GM18511 (cell line): ENCODE measurements at regions not wholly inside any gene's neighbourhood (a gene's known extent, or its start where the extent isn't known, plus 50 kb on each side); places are given as distances from the start of the nearest gene placed in this dataset.

Source experiments
- ATAC-seq: cut with Tn5 transposase; IDR thresholded peaks from one replicate; pipeline ENCODE4 v1.9.1; 2021; ENCODE audit warnings: mild to moderate bottlenecking, moderate library complexity; ENCODE audit not compliant: unreplicated experiment

DNA sequence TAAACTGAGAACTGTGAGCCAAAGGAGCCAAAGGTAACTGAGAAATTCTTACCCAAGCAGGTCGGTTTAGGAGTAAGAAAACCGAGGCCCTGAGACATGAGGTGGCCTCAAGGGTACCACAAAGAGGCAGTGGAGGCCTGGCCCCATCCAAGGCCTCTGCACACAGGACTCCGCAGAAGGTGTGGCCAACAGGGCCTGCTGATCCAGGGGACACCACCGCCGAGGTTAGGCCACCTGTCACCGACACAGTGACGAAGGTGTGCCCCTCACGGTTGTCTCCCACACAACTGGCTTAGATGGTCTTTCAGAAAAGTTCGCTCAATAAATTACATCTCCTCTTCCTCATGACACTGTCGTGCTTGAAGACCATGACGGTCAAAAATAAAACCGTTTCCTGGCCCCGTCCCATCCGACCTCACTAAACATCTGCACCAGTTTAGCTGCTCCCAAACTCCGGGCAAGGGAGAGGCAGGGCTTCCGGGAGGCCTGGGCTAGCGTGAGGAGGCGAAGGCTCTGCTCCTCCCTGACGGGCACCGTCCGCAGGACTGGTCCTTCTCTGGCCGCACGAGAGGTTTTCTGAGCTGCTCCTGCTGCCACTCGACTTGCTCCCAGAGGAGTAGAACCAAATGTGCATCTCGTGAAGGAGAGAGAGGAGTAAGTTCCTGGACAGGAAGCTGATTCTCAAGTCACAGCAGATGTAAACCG, 442.0 kb downstream of the EIPR1 start:
- ATAC-seq = no peak

GRCh38 chr2:2933426-2933825, 444.2 kb downstream of the EIPR1 start:
- no peak for ATAC-seq

DNA sequence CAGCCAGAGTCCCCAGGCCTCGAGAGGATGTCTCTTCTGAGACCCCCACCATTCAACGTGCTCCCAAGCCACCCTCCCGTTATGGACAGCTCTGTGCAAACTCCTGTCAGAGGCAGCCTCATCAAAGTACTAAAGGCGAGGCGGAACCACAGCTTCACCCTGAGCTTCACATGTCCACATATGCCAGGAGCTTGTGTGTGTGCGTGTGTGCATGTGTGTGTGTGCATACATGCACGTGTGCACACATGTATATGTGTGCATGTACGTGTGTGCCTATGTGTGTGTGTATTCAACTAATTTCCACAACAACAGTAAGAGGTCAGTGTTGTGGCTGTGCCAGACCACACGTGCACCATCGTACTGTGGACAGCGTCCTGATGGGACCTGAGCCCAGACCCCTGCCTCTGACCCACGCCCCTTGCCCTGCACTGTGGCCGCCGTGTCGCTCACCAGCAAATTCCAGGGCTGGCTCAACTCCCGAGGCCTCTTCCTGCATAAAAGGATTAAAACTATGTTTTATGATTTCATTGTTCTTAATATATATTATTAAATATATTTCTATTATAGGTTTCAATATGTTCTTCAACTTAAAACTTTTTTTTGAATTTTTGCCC, 444.8 kb downstream of the EIPR1 start:
- no peak for ATAC-seq

- no peak for ATAC-seq
These were observed 445.4 kb downstream of the EIPR1 start for GRCh38 chr2:2932189-2932588.

GRCh38 chr2:2931318-2932075, 446.1 kb downstream of the EIPR1 start:
- no peak for ATAC-seq

GRCh38 chr2:2930841-2931240, 446.8 kb downstream of the EIPR1 start:
- no peak for ATAC-seq

DNA sequence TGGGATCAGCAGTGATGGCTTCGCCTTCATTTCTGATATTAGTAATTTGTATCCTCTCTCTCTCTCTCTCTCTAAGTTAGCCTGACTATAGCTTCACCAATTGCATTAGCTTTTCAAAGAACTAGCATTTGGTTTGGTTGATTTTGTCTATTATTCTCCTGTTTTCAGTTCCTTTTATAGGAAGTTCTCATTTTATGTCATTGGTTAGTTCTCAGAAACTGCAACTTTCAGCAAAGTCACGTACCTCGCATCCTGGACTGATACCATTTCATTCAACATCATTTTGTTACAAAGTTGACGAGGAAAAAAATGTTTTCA, 450.8 kb downstream of the EIPR1 start:
- peak; percentile 73 for ATAC-seq

DNA sequence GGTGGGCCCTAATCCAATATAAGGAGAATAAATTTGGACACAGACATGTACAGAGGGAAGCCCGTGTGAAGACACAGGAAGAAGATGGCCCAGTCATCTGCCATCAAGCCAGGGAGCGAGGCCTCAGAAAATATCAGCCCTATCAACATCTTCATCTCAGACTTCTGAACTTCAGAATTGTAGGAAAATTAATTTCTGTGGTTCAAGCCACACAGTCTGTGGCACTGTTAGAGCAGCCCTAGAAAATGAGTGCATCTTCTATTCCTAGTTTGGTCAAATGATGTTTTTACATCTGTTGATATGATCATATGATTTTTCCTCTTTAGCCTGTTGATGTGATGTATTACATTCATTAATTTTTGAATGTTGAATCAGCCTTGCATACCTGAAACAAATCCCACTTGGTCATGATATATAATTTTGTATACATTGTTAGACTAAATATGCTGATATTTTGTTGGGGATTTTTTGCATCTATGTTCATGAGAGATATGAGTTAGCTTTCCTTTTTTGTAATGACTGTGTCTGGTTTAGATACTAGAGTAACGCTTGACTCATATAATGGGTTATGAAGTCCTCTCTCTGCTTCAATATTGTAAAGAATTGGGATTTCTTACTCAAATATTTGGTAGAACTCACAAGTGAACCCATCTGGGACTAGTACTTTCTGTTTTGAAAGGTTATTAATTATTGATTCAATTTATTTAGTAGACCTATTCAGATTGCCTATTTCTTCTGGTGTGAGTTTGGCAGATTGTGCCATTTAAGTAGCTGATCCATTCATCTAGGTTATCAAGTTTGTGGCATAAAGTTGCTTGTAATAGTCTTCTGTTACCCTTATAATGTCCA, 451.4 kb downstream of the EIPR1 start:
- ATAC-seq = peak; percentile 86

DNA sequence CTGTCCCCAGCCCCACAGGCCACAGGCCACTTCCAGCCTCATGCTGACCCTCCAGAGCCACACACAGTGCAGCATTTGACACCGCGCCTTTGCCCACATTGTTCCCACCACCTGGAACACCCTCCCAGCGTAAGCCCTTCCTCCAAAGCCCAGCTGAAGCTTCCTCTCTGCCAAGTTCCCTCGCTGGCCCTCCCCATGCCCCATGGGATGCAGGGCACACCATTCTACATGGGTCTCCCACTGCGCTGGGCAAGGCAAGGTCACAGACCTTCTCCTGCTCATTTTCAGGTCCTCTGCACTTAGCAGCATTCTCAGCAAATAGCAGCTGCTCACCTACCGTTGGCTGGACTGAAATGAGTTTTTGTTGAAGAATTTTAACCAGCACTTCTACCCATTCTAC, 455.5 kb downstream of the EIPR1 start:
- no peak for ATAC-seq

GRCh38 chr2:2921011-2921720, 456.5 kb downstream of the EIPR1 start:
- ATAC-seq = no peak

DNA sequence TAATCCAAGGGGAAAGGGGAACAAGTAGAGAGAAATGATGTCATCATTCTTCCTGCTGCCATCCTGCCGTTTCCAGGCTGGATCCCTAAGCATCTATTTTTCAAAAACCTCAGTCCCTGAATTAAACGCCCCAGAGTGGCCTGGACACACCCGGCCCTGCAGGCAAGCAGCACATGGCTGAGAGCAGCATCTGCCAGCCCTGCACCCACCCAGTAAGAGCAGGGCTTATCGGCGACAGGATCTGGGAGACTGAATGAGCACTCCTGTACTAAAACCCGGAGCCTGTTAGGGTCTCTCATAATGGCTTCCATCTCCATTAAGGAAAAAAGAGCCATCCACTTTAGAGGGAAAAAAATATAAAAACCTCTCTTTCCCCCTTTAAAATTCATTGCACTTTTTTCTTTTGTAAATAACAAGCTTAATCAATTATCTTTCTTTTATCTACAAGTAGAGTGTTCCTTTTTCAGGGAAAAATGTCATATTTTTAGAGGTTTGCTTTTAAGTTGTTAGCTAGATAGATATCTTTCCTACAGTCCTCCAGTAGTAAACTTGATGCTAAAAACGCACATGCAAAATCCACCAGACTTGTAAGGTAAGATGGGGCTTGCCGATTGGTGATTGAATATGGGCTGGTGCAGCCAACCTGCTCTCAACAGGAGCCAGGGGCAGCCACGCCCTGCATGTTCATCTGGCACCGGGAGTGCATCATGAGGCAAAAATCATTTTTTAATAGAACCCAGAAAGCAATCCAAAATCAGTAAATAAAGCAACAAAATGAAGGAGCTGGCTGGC, 457.8 kb downstream of the EIPR1 start:
- no peak for ATAC-seq

GRCh38 chr2:2919026-2919425, 458.6 kb downstream of the EIPR1 start:
- ATAC-seq = no peak

GRCh38 chr2:2916621-2917020, 461.0 kb downstream of the EIPR1 start:
- no peak for ATAC-seq

DNA sequence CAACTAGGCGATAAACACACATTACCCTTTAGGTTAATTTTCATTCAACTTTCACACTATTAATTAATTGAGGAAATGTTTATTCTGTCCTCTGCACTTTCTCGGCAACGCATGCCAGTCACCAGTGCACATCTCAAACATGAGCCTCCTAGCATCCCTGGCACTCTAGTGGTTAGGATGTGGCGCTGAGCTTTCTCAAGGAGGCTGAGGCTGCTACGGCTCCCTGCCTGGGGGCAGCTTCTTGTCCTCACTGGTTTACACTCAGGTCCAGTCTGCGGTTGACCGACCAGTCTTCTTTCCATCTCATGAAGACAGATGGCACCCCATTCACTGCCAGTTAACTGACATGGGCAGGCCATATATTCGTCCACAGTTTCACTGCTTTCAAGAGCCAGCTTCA, 463.4 kb downstream of the EIPR1 start:
- ATAC-seq = no peak

DNA sequence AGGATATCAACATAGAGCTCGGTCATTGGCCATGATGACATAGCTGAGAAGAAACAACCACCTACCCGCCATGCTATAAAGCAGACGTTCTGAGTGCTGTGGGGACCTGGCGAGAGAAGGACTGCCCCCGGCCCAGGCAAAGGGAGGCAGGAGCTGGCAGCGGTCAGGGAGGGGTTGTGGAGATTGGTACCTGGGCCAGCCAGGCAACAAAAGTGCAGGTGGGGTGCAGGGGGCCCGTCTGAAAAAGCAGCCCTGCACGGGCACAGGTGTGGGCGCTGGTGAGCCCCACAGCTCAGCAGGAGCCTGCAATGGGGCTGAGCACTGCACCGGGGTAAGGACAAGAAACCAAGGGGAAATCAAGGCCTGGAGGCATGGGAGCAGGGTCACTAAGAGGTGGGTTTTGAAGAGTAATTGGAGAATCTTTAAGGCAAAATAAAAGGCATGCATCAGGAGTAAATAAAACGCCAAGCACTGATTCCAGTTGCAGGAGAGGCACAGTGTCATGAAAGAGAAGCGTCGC, 464.0 kb downstream of the EIPR1 start:
- ATAC-seq = no peak

DNA sequence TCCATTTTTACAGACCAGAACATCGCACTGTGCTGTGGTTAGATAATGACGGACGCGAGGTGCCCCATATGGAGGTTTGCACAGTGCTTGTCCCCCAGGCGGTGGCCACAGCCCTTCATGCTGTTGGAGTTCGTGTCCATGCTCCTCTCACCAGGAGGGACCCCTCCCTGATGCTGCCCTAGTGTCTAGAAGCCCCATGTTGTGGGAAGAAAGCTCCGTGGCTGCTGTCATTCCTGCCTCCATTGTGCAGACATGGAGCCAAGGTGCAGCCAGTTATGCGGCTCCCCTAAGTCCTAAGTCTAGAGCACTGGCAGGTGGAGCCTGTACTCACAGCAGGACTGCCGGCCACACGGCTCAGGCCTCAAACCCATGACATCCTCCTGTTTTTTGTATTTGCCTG, 464.9 kb downstream of the EIPR1 start:
- ATAC-seq = no peak

DNA sequence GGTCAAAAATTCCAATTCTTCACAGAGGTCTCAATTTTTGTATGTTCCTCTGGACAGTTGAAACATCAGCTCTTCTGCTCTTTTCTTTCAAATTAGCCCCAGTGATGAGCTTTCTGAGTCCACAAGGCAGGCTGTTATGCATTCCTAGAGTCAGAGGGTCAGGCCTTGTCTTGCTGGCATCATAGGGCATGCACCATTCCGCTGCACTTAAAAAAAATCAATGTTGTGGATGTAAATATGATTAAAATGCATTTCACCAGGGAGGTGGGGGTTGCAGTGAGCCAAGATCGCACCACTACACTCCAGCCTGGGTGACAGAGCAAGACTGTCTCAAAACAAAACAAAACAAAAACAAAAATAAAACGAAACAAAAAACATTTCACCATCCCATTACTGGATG, 465.3 kb downstream of the EIPR1 start:
- ATAC-seq = no peak

GRCh38 chr2:2910259-2910658, 467.4 kb downstream of the EIPR1 start:
- ATAC-seq = no peak

DNA sequence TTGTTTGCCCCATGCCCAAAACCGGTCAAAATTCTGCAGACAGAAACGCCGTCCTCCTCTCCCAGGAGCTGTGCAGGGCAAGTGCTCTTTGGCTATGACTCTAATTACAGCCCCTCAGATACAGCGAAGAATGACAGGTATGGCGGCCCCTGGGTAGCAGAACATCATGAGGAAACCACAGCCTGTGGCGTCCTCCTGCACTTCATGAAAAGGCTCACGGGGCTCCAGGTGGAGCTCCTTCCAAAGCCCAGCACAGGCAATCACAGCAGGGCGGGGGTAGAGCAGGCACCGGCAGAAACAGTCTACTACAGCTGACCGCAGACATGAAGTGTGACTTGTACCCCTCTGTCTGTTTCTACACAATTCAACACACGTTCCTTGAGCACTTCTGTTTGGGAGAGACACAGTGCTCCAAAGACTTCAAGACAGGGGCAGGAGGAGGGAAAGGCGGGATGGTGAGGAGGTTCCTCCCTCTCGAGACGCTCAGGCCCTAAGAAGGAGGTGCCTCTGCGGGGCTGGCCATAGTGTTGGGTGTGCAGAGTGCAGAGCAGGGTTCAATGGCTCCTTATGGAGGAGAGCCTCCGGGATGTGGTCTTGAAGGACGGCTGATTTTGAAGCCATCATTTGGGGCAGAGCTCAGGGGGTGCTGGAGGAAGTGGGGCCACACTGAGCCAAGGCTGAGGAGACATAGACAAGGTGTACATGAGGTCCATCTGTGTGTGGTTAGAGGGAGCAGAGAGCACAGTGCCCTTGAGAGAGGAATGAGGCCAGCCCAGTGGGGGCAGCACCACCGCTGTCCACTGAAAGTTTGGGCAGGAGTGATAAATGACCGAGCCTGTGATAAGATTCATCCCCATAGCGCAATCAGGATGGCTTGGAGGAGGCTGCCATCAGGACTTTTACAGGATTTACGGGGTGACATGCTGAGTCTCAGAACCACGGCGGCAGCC, 468.3 kb downstream of the EIPR1 start:
- no peak for ATAC-seq
